Body of pancreas (tissue), 4 donors: ENCODE measurements at regions not wholly inside any gene's neighbourhood (a gene's known extent, or its start where the extent isn't known, plus 50 kb on each side); places are given as distances from the start of the nearest gene placed in this dataset.

Experiments
- POLR2A ChIP-seq, 3 donors: fragments of 450-650 bp; IDR thresholded peaks; one replicate each; pipeline ENCODE4 v1.6.1; 2016; ENCODE audit warnings: antibody characterized with exemption in 3 of 3, mild to moderate bottlenecking in 2 of 3
- TF ChIP-seq, protein P1 (sequence below), 7 experiments: fragments of 450-650 bp in 4 of 7; fragments of 200-600 bp in 3 of 7; sonication (generic) in 3 of 7; IDR thresholded peaks; one replicate each; pipeline ENCODE4 v1.5.1; 2016 to 2019; ENCODE audit warnings: antibody characterized with exemption in 7 of 7

DNA sequence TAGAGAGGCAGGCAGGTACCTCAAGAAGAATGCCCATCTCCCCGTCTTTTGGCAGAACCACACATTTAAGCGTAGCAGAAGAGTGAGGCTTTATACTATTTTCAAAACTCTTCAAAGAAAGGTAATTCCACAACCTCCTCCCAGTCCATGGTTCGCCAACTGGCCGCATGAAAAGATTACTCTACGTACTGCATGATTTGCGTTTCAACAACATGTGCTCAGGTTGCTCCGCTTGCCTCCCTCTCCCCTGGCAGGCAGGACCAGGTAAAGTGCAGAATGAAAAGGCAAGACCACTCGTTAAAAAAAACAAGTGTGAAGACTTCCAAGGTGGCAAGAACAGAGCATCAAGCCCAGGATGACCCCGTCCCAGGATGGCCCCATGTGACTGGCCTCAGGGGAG is 143.7 kb downstream of the SP3 start:
- TF ChIP-seq, protein P1, sequence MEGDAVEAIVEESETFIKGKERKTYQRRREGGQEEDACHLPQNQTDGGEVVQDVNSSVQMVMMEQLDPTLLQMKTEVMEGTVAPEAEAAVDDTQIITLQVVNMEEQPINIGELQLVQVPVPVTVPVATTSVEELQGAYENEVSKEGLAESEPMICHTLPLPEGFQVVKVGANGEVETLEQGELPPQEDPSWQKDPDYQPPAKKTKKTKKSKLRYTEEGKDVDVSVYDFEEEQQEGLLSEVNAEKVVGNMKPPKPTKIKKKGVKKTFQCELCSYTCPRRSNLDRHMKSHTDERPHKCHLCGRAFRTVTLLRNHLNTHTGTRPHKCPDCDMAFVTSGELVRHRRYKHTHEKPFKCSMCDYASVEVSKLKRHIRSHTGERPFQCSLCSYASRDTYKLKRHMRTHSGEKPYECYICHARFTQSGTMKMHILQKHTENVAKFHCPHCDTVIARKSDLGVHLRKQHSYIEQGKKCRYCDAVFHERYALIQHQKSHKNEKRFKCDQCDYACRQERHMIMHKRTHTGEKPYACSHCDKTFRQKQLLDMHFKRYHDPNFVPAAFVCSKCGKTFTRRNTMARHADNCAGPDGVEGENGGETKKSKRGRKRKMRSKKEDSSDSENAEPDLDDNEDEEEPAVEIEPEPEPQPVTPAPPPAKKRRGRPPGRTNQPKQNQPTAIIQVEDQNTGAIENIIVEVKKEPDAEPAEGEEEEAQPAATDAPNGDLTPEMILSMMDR (IDR thresholded peaks at IDR 0.05) = no peak
- no peak for TF ChIP-seq POLR2A (IDR thresholded peaks at IDR 0.05)
